CD4-positive, alpha-beta T cell treated with Interleukin-2 at 100 ng/mL for 4 hours (primary cell): ENCODE measurements at regions not wholly inside any gene's neighbourhood (a gene's known extent, or its start where the extent isn't known, plus 50 kb on each side); places are given as distances from the start of the nearest gene placed in this dataset.

Source experiments
- DNase-seq: peaks from one replicate; pipeline ENCODE4 v3.0.0-alpha.2; 2020; ENCODE audit warnings: low spot score

- DNase-seq: no peak
Measured at GRCh38 chr6:11633741-11634509, 96.4 kb downstream of the TMEM170B start.

GRCh38 chr6:11634948-11635347, 97.4 kb downstream of the TMEM170B start:
- DNase-seq: no peak

- DNase-seq: no peak
Measured at GRCh38 chr6:11636121-11636520, 98.6 kb downstream of the TMEM170B start.

DNA sequence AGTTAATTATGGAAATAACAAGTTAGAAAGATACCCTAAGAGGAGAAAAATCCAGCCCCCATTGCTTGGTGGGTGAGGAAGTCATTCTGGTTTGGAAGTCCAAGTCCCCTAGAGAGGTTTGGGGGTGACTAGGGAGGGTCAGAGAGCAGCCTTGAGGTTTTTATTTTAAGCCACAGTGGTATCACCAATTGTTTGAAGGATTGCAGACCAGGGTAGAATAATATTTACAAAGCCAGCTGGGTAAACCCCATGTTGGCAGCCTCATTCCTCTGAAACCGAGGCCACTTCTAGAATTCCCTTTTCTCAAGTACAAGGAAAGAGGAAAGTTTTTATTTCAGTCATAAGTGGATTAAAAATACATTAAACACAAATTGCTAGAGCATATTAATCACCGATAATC, 99.7 kb downstream of the TMEM170B start:
- no peak for DNase-seq

DNA sequence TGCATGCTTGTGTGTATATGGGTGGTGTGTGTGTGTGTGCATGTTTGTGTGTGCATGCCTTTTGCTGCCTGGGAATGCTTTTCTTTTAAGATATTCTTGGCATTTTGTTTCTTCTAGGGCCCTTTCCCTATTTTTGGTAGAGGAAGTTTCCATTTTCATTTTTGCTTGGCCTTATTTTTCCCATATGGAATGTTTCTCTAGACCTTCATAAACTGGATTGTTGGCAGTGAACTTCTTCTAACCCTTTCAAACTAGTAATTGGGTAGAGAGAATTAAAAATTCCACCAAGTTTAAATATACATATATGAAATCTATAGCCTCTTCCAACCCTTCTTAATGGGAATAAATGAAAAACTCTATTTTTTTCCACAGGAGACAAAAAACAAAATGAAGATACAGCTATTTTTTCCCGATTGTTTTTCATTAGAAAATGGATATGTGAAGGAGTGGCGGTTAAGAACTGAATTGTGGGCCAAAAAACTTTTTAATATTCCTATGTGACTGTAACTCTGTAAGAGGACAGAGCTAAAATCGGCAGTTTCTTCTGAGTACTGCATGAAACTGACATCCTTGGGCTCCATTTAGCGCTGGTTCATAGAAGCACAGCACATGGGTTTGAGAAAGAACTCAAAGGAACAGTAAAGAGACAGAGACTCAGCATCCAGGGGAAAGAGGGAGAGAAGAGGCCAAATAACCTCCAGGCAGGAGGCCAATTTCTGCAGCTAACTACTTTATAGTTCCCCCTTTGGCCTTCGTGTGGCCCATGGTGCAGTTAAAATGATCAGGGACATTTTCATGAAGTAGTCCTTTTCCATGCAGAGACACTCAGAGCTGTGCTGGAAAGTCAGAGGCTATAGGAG, 102.1 kb downstream of the TMEM170B start:
- DNase-seq: no peak

- DNase-seq: no peak
Measured at GRCh38 chr6:11640486-11640885, 102.9 kb downstream of the TMEM170B start.

GRCh38 chr6:11644071-11644470, 106.5 kb downstream of the TMEM170B start:
- DNase-seq: no peak

- no peak for DNase-seq
Measured at GRCh38 chr6:11644601-11645000, 107.1 kb downstream of the TMEM170B start.

GRCh38 chr6:11645016-11645415, 107.5 kb downstream of the TMEM170B start:
- no peak for DNase-seq

DNA sequence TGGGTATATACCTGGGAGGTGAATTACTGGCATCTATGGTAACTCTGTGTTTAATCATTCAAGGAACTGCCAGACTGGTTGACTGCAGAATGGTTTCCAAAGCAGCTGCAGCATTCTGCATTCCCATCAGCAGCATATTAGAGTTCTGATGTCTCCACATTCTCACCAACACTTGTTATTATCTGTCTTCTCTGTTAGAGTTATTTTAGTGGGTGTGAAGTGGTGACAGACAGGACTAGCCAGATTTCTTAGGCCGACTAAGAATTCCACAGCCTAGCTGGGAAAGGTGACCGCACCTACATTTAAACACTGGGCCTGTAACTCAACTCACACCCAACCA, 110.9 kb downstream of the TMEM170B start:
- DNase-seq: no peak

GRCh38 chr6:11648889-11649288, 111.3 kb downstream of the TMEM170B start:
- no peak for DNase-seq

- no peak for DNase-seq
Measured at GRCh38 chr6:11650025-11650696, 112.6 kb downstream of the TMEM170B start.

- DNase-seq: no peak
Measured at GRCh38 chr6:11650711-11651110, 113.2 kb downstream of the TMEM170B start.

DNA sequence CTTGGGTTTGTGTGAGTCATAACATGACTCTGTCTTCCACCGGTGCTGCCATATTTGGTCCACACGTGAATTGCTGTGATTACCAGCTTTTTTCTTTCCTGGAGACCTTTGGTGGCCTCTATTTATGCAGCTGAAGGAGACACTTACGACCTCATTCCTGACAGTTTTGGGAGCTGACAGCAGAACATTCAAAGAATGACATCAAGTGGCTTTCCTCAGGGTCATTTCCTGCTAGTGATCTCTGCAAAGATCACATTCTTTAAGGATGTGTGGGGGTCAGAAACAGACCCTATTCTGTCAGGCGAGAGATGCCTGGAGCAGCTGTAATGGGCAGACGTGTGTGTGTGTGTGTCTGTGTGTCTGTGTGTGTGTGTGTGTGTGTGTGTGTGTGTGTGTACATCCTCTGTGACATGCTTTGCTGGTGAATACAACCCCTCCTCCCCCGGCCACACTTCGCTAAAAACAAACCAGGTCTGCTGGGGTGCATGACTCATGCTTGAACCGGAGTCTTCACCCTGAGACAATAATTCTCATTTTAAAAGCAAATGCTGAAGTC, 115.6 kb downstream of the TMEM170B start:
- DNase-seq: peak; percentile 43

- DNase-seq: no peak
Measured at GRCh38 chr6:11654876-11655275, 117.3 kb downstream of the TMEM170B start.

GRCh38 chr6:11656491-11656890, 118.9 kb downstream of the TMEM170B start:
- DNase-seq: no peak

DNA sequence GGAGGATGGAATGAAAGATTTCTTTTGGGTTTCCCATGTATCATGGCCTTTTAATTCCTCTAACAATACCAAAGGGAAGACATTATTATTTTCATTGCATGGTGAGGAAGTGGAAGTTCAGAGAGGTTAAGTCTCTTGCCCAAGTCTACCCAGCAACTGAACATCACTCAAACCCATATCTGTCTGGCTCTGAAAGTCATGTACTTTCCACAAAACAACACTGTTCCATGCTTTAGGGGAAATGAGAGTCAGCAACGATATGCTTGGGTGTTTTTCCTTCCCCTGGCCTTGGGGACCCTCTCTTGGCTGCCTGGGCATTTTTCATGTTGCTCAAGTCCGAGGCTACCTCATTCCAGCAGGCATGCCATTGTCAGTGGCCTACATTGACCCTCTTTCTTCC, 118.8 kb downstream of the ADTRP start:
- no peak for DNase-seq

DNA sequence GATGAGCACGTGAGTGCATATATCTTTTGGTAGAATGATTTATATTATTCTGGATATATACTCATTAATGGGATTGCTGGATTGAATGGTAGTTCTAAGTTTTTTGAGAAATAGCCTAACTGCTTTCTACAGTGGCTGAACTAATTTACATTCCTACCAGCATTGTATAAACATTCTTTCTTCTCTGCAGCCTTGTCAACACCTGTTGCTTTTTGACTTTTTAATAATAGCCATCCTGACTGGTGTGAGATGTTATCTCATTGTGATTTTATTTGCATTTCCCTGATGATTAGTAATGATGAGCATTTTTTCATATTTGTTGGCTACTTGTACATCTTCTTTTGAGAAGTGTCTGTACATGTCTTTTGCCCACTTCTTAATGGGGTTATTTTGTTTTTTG, 116.3 kb downstream of the ADTRP start:
- no peak for DNase-seq

- no peak for DNase-seq
Measured at GRCh38 chr6:11663519-11663918, 115.1 kb downstream of the ADTRP start.
